NCI-H82 treated with DMSO at 0.1 percent for 48 hours (cell line): ENCODE measurements at regions not wholly inside any gene's neighbourhood (a gene's known extent, or its start where the extent isn't known, plus 50 kb on each side); places are given as distances from the start of the nearest gene placed in this dataset.

Source experiments
- DNase-seq: peaks from one replicate; lab custom pipeline; 2025; ENCODE audit not compliant: unreplicated experiment; lab: John Stamatoyannopoulos, UW

- DNase-seq, result no peak
These were observed 410.7 kb upstream of the DSEL start for GRCh38 chr18:67926929-67927864.

- no peak for DNase-seq
These were observed 408.1 kb upstream of the DSEL start for GRCh38 chr18:67924656-67925055.

GRCh38 chr18:67919316-67919715, 402.8 kb upstream of the DSEL start:
- no peak for DNase-seq

GRCh38 chr18:67916097-67916496, 399.6 kb upstream of the DSEL start:
- DNase-seq, result no peak

- DNase-seq, result no peak
These were observed 396.5 kb upstream of the DSEL start for GRCh38 chr18:67913040-67913439.

GRCh38 chr18:67901573-67901972, 385.1 kb upstream of the DSEL start:
- DNase-seq, result no peak

GRCh38 chr18:67896451-67896850, 379.9 kb upstream of the DSEL start:
- no peak for DNase-seq

GRCh38 chr18:67893916-67894315, 377.4 kb upstream of the DSEL start:
- DNase-seq, result no peak

GRCh38 chr18:67876871-67877270, 360.4 kb upstream of the DSEL start:
- no peak for DNase-seq

- no peak for DNase-seq
These were observed 359.4 kb upstream of the DSEL start for GRCh38 chr18:67875944-67876343.

GRCh38 chr18:67875060-67875459, 358.5 kb upstream of the DSEL start:
- no peak for DNase-seq

- DNase-seq, result no peak
These were observed 348.9 kb upstream of the DSEL start for GRCh38 chr18:67865400-67865799.

GRCh38 chr18:67864677-67865340, 348.3 kb upstream of the DSEL start:
- no peak for DNase-seq

- DNase-seq, result no peak
These were observed 345.5 kb upstream of the DSEL start for GRCh38 chr18:67862069-67862468.

- DNase-seq, result no peak
These were observed 337.8 kb upstream of the DSEL start for GRCh38 chr18:67854340-67854739.

- DNase-seq, result no peak
These were observed 330.0 kb upstream of the DSEL start for GRCh38 chr18:67846422-67847098.

GRCh38 chr18:67845035-67845434, 328.5 kb upstream of the DSEL start:
- no peak for DNase-seq

- DNase-seq, result no peak
These were observed 323.9 kb upstream of the DSEL start for GRCh38 chr18:67840379-67840778.

- DNase-seq, result no peak
These were observed 301.9 kb upstream of the DSEL start for GRCh38 chr18:67818432-67818831.

- no peak for DNase-seq
These were observed 298.8 kb upstream of the DSEL start for GRCh38 chr18:67815280-67815679.

- no peak for DNase-seq
These were observed 297.0 kb upstream of the DSEL start for GRCh38 chr18:67813380-67814028.
